H9 (cell line): ENCODE measurements at regions not wholly inside any gene's neighbourhood (a gene's known extent, or its start where the extent isn't known, plus 50 kb on each side); places are given as distances from the start of the nearest gene placed in this dataset.

Experiments used
- DNase-seq: peaks from one replicate; pipeline ENCODE4 v3.0.0-alpha.2; 2017
- H2AFZ ChIP-seq: one replicate; pipeline ENCODE4 v1.6.1; 2013; ENCODE audit warnings: mild to moderate bottlenecking, low read length, control low read depth, moderate library complexity
- H2AK5ac ChIP-seq: 2 replicates; pipeline ENCODE4 v1.6.1; 2013; ENCODE audit warnings: low read length, control low read depth, mixed read lengths; ENCODE audit not compliant: insufficient read length
- H2BK120ac ChIP-seq: one replicate; pipeline ENCODE4 v1.6.1; 2013; ENCODE audit warnings: low read depth, mild to moderate bottlenecking, low read length, control low read depth, inconsistent platforms; ENCODE audit not compliant: poor library complexity, severe bottlenecking
- H2BK12ac ChIP-seq: 2 replicates; pipeline ENCODE4 v1.6.1; 2013; ENCODE audit warnings: low read length, control low read depth, mixed read lengths, low read depth; ENCODE audit not compliant: insufficient read length
- H2BK15ac ChIP-seq: 2 replicates; pipeline ENCODE4 v1.6.1; 2013; ENCODE audit warnings: low read depth, low read length, control low read depth
- H2BK20ac ChIP-seq: one replicate; pipeline ENCODE4 v1.6.1; 2013; ENCODE audit warnings: low read depth, mild to moderate bottlenecking, low read length, control low read depth, inconsistent platforms; ENCODE audit not compliant: poor library complexity, severe bottlenecking
- H2BK5ac ChIP-seq: 2 replicates; pipeline ENCODE4 v1.6.1; 2013; ENCODE audit warnings: low read length, control low read depth, mixed read lengths; ENCODE audit not compliant: insufficient read length
- H3K14ac ChIP-seq: 2 replicates; pipeline ENCODE4 v1.6.1; 2013; ENCODE audit warnings: low read length, control low read depth; ENCODE audit not compliant: insufficient read depth
- H3K18ac ChIP-seq: 2 replicates; pipeline ENCODE4 v1.6.1; 2013; ENCODE audit warnings: low read depth, mild to moderate bottlenecking, mixed read lengths, low read length, control low read depth; ENCODE audit not compliant: insufficient read length
- H3K23ac ChIP-seq: 2 replicates; pipeline ENCODE4 v1.6.1; 2013; ENCODE audit warnings: low read length, control low read depth, mixed read lengths, low read depth; ENCODE audit not compliant: insufficient read length
- H3K23me2 ChIP-seq: 2 replicates; pipeline ENCODE4 v1.6.1; 2013; ENCODE audit warnings: low read depth, mild to moderate bottlenecking, mixed read lengths, low read length, control low read depth; ENCODE audit not compliant: insufficient read length, poor library complexity, severe bottlenecking
- H3K27ac ChIP-seq: 2 replicates; pipeline ENCODE4 v1.5.1; 2013; ENCODE audit warnings: low read length, control low read depth, mixed read lengths, low read depth; ENCODE audit not compliant: insufficient read length
- H3K27me3 ChIP-seq: 2 replicates; pipeline ENCODE4 v1.6.1; 2013; ENCODE audit warnings: low read length, control low read depth, inconsistent platforms; ENCODE audit not compliant: insufficient read depth
- H3K4ac ChIP-seq: 2 replicates; pipeline ENCODE4 v1.6.1; 2013; ENCODE audit warnings: low read depth, mild to moderate bottlenecking, control low read depth, inconsistent platforms, low read length, moderate library complexity
- H3K4me1 ChIP-seq: 2 replicates; pipeline ENCODE4 v1.6.1; 2013; ENCODE audit warnings: low read length, control low read depth, inconsistent platforms; ENCODE audit not compliant: insufficient read depth
- H3K4me2 ChIP-seq: 2 replicates; pipeline ENCODE4 v1.6.1; 2013; ENCODE audit warnings: low read length, control low read depth, mixed read lengths; ENCODE audit not compliant: insufficient read length, insufficient read depth
- H3K56ac ChIP-seq: 2 replicates; pipeline ENCODE4 v1.6.1; 2013; ENCODE audit warnings: low read depth, mild to moderate bottlenecking, mixed read lengths, low read length, control low read depth; ENCODE audit not compliant: insufficient read length
- H3K79me1 ChIP-seq: 2 replicates; pipeline ENCODE4 v1.6.1; 2013; ENCODE audit warnings: low read depth, mild to moderate bottlenecking, moderate library complexity, low read length, control low read depth, inconsistent platforms; ENCODE audit not compliant: insufficient read depth, poor library complexity, severe bottlenecking
- H3K79me2 ChIP-seq: 2 replicates; pipeline ENCODE4 v1.6.1; 2013; ENCODE audit warnings: low read length, control low read depth, inconsistent platforms; ENCODE audit not compliant: insufficient read depth
- H3K9ac ChIP-seq: 2 replicates; pipeline ENCODE4 v1.6.1; 2013; ENCODE audit warnings: low read length, control low read depth, mixed read lengths; ENCODE audit not compliant: insufficient read length; ENCODE audit errors: extremely low read depth
- H3K9me3 ChIP-seq: one replicate; pipeline ENCODE4 v1.6.1; 2013; ENCODE audit warnings: low read depth, low read length, inconsistent platforms; ENCODE audit not compliant: control insufficient read depth
- H3T11ph ChIP-seq: one replicate; pipeline ENCODE4 v1.6.1; 2013; ENCODE audit warnings: mild to moderate bottlenecking, low read length, control low read depth, inconsistent platforms
- H4K20me1 ChIP-seq: one replicate; pipeline ENCODE4 v1.6.1; 2013; ENCODE audit not compliant: control insufficient read depth, insufficient read length, insufficient read depth
- H4K5ac ChIP-seq: 2 replicates; pipeline ENCODE4 v1.6.1; 2013; ENCODE audit warnings: low read depth, mild to moderate bottlenecking, mixed read lengths, low read length, control low read depth; ENCODE audit not compliant: insufficient read length
- H4K8ac ChIP-seq: replicated peaks from 2 replicates; pipeline ENCODE4 v1.6.1; 2013; ENCODE audit warnings: low read length, control low read depth, mixed read lengths, low read depth; ENCODE audit not compliant: insufficient read length
- H4K91ac ChIP-seq: 2 replicates; pipeline ENCODE4 v1.6.1; 2013; ENCODE audit warnings: low read depth, mild to moderate bottlenecking, moderate library complexity, mixed read lengths, low read length, control low read depth; ENCODE audit not compliant: insufficient read length
- H3K27ac Mint-ChIP-seq, 3 experiments: 2 replicates in 2 of 3; 3 replicates in 1 of 3; pipeline ENCODE4 v1.8.0; 2020 to 2021; ENCODE audit warnings: mixed read lengths in 3 of 3, mild to moderate bottlenecking in 1 of 3, moderate library complexity in 1 of 3
- H3K27me3 Mint-ChIP-seq: 2 replicates; pipeline ENCODE4 v1.8.0; 2021; ENCODE audit warnings: low read depth, mild to moderate bottlenecking, moderate library complexity, mixed read lengths
- H3K36me3 Mint-ChIP-seq, 3 experiments: 2 replicates in 2 of 3; 3 replicates in 1 of 3; pipeline ENCODE4 v1.8.0; 2020 to 2021; ENCODE audit warnings: low read depth in 3 of 3, mixed read lengths in 3 of 3; ENCODE audit not compliant: insufficient read depth in 1 of 3
- H3K4me1 Mint-ChIP-seq, 2 experiments: 2 replicates each; pipeline ENCODE4 v1.8.0; 2020; ENCODE audit warnings: mixed read lengths in 2 of 2
- H3K4me3 Mint-ChIP-seq, 2 experiments: 2 replicates in 1 of 2; 3 replicates in 1 of 2; pipeline ENCODE4 v1.8.0; 2020 to 2021; ENCODE audit warnings: mild to moderate bottlenecking in 2 of 2, mixed read lengths in 2 of 2, moderate library complexity in 1 of 2
- H3K9me3 Mint-ChIP-seq, 2 experiments: 2 replicates in 1 of 2; 3 replicates in 1 of 2; pipeline ENCODE4 v1.8.0; 2020; ENCODE audit warnings: mild to moderate bottlenecking in 2 of 2, mixed read lengths in 2 of 2, moderate library complexity in 1 of 2
- CTCF ChIP-seq: fragments of 200-600 bp; sonication (generic); conservative IDR thresholded peaks from 3 replicates; pipeline ENCODE4 v1.8.0; 2021; ENCODE audit warnings: antibody characterized with exemption, mild to moderate bottlenecking
- WGBS: extraction: QIAGEN DNeasy Blood & Tissue Kit; methylation state at CpG from one replicate; pipeline ENCODE4 v1.1.7; 2013; ENCODE audit warnings: missing lambda C conversion rate, low lambda C conversion rate, mixed read lengths; ENCODE audit not compliant: insufficient read length; ENCODE audit errors: extremely low coverage; 5-methylcytosine and 5-hydroxymethylcytosine counted together

- Histone ChIP-seq H2BK12ac (no peak overlapping the region), H3K27me3 (no peaks in the 10 kb centered on the region), H2BK120ac (no peak overlapping the region), H2AFZ (no peak overlapping the region), H4K91ac (no peak overlapping the region), H3K23me2 (no peaks in the 10 kb centered on the region), H3K4me1 (no peaks in the 10 kb centered on the region), H3K18ac (no peak overlapping the region), H3K4ac (no peak overlapping the region), H3K56ac (no peak overlapping the region), H3K9ac (no peak overlapping the region), H3K4me2 (no peak overlapping the region), H3K23ac (no peak overlapping the region), H3K79me2 (no peaks in the 10 kb centered on the region), H4K8ac (no peak overlapping the region), H3K14ac (no peak overlapping the region), H2BK15ac (no peak overlapping the region), H2BK20ac (no peak overlapping the region), H4K5ac (no peak overlapping the region), H4K20me1 (no peaks in the 10 kb centered on the region), H2BK5ac (no peak overlapping the region), H3K79me1 (no peaks in the 10 kb centered on the region), H3K27ac (no peak overlapping the region), H2AK5ac (no peak overlapping the region), H3K9me3 (no peaks in the 10 kb centered on the region), H3T11ph (no peak overlapping the region)
- no peak overlapping the region for H3K27ac Mint-ChIP-seq
- no CpG with 5 or more reads among the region's 2 CpGs for WGBS
- no peak overlapping the region for H3K4me3 Mint-ChIP-seq
- H3K36me3 Mint-ChIP-seq = peaks cover 0 to 9% (median 9%) of the 10 kb centered on the region in 3 experiments; a peak in 5 of 7 replicates
- H3K4me1 Mint-ChIP-seq = no peaks in the 10 kb centered on the region; a peak in 1 of 4 replicates
- H3K27me3 Mint-ChIP-seq = peaks cover 7% of the 10 kb centered on the region
- H3K9me3 Mint-ChIP-seq = peaks cover 8 to 13% of the 10 kb centered on the region in 2 experiments; a peak in 4 of 5 replicates
- DNase-seq = no peak
- no peak for TF ChIP-seq CTCF
Observed at GRCh38 chr4:17194586-17194985, 296.1 kb upstream of the LDB2 start.
